8988T (cell line): ENCODE measurements at regions not wholly inside any gene's neighbourhood (a gene's known extent, or its start where the extent isn't known, plus 50 kb on each side); places are given as distances from the start of the nearest gene placed in this dataset.

Experiments
- DNase-seq: peaks from one replicate; pipeline ENCODE4 v3.0.0; 2011

- no peak for DNase-seq
These were observed 102.5 kb upstream of the PDZRN3 start for GRCh38 chr3:73727117-73727821.

DNA sequence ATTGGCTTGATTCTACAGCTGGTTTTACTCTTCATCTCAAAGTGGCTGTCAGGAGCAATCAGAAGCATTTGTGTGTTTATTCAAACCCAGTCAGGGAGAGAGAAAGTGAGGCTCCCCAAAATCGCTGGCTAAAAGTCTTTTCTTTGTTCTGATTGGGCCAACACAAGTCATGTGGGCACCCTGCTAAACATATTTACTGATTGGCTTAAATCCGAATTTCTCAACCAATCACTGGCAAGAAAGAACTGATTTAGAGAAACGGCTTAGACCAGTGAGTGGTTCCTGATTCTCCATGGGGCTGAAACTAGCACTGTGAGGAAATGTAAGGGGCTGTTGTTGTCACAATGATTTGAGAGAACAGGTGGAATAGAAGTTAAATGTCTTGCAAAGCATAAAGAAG, 98.9 kb upstream of the PDZRN3 start:
- no peak for DNase-seq

DNA sequence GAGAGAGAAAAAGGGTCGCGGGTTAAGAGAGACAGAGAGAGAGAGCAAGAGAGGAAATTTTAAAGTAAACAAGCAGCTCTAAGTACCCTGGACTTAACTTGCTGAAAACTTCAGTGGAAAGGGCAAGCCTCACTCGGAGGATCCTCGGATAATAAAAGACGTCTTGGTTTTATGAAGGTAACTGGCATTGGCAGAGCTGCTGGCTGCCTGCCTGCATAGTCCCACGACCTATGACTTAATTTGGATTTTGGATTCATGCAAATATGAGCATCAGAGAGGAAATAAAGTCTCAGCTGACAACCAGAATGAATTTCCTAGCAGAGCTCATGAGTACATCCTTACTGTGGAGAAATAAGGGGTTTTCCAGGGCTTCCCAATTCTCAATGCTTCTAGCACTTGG, 95.1 kb upstream of the PDZRN3 start:
- no peak for DNase-seq

GRCh38 chr3:73719413-73719851, 94.7 kb upstream of the PDZRN3 start:
- DNase-seq = no peak

DNA sequence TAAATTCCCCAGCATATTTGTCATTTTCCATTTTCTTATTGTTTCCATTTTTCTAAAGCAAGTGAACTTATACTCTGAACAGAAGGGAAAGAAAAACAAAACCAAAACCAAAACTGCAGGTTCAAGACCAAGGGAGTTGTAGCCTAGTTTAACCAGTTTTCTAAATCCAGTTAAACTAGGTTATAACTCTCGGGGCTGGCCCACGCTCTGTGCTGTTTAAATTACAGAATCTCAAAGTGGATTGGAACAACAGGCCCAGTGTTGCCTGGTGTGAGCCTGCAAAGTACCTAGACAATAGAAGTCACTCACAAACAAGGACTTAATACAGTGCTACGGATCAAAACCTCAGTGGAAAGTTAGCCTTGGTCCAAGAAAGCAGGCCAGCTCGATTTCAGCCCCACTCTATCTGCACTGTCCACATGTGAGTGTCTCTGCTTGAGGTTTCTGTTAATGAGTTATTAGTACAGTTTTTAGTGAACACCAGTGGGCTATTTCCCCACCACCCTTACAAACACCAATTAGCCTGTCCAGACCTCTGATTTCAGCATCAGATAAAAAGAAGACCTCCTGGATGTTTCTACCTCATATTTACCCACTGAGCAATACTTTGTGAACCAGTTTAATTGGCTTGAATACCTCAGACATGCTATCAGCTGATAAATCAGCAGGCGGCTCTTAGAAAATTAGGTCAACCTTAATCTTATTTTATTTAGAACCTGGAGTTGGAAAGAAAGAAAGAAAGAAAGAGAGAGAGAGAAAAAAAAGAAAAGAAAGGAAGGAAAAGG, 93.8 kb upstream of the PDZRN3 start:
- no peak for DNase-seq

DNA sequence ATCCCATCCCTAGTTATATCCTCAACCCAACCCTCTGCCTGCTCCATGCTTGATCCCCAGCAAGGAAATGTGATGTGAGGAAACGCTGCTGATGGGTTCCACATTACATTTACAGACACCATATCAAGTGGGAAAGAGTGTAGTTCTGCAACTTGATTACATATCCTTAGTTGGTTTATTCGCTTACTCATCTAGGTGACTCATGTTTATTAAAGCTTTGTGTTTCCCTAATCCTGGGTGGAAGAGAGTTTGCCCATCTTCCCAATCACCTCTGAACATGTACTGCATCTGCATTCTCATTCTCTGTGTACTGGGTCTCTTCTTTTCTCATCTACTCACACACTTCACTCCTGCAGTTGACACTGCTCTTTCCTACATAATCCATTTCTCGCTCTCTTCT, 91.7 kb upstream of the PDZRN3 start:
- DNase-seq = no peak

DNA sequence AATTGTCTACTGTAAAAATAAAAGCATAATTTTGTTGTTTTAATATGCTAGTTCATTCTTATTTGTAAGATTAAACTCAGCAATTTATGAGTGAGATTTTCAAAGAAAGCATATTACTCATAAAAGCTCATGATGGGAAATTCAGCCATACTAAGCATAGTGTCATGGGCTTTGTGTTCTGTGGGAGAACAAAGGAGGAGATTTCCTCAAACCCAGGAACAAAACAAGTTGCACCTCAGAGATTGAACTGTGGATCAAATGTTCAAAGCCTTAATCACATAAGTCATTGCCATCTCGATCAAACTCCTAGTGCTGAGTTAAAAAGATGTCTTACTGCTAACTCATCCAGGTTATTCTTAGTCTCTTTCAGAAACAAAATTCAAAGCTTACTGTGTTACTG, 85.6 kb upstream of the PDZRN3 start:
- DNase-seq = no peak

GRCh38 chr3:73709712-73710111, 85.0 kb upstream of the PDZRN3 start:
- no peak for DNase-seq

GRCh38 chr3:73708956-73709355, 84.2 kb upstream of the PDZRN3 start:
- DNase-seq = no peak

DNA sequence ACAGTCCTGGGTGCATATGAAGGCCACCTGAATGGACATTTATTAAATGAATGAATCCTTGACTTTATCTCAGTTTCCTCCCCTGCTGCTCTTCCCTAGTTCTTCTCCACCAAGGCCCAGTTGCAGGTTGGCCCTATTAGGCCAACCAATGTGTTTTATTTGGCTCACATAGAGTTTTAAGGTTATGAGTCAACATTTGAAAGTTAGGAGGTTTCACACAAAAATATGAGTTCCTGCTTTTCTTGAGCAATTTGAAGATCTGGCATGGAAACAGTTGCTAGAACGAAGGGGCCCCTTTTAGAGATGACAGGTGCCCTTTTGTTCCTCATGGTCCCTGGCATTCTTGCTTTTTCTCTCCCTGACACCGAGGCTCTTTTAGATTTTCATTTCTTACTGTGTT, 83.0 kb upstream of the PDZRN3 start:
- no peak for DNase-seq

- no peak for DNase-seq
These were observed 82.0 kb upstream of the PDZRN3 start for GRCh38 chr3:73706771-73707170.

DNA sequence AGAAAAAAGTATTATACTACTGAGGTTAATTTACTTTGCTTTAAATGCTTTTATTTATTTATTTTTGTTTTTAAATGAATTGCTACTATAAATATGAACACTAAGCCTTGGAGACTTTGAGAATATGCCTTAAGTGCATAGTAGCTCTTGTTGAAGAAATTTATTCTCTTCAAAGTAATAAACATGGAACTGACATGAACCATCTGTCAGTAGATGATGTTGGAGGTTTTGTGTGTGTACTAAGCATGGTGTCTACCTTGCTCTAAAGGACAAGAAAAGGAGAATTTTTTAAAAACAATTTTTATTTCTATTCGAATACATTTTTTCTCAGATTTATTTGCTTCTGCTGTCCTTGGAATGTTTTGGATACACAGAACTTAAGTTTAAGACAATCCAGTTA, 81.1 kb upstream of the PDZRN3 start:
- DNase-seq = no peak

DNA sequence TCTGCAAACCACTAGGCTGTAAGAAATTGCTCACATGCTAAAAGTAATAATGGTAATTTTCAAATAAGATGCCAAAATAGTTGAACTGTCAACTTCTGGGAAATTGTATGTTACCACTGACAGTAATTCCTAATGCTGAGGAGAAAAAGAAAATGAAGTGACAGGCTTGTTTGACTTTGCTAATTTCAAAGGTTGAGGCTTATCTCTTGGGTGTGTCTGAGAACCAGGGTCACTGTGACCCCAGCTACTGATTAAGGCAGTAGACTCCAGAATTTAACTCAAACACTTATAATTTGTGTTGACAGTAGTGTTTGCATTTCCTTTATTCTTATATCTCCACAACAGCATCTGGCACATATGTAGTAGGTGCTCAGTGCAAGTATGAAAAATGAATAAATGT, 74.6 kb upstream of the PDZRN3 start:
- no peak for DNase-seq

GRCh38 chr3:73697020-73697419, 72.3 kb upstream of the PDZRN3 start:
- DNase-seq = no peak

DNA sequence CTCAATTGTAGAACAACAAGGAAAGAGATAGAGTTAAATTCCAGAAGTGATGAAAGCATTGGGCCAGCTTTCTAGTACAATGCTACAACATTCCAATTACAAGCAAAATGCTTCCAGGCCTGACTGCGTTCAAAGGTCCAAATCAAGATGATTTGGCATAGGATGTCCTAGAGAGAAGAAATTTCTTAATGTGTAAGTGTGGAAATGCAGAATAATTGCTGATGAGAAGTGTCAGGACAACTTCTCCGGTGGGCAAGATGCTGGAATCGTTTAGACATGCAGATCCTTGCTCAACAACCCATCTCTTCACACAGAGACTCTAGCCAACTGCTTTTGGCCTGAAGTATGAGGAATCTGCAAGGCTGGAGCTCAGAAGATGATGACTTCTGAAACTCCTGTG, 71.1 kb upstream of the PDZRN3 start:
- DNase-seq = no peak

- DNase-seq = no peak
These were observed 70.4 kb upstream of the PDZRN3 start for GRCh38 chr3:73694983-73695757.

GRCh38 chr3:73687106-73688004, 62.6 kb upstream of the PDZRN3 start:
- no peak for DNase-seq

GRCh38 chr3:73685061-73685460, 60.3 kb upstream of the PDZRN3 start:
- no peak for DNase-seq

GRCh38 chr3:73683706-73684105, 59.0 kb upstream of the PDZRN3 start:
- no peak for DNase-seq

- no peak for DNase-seq
These were observed 56.9 kb upstream of the PDZRN3 start for GRCh38 chr3:73681610-73682009.

GRCh38 chr3:73681198-73681597, 56.5 kb upstream of the PDZRN3 start:
- no peak for DNase-seq

GRCh38 chr3:73680391-73681095, 55.8 kb upstream of the PDZRN3 start:
- DNase-seq = no peak
